Prostate gland (tissue), 2 donors: ENCODE measurements at regions not wholly inside any gene's neighbourhood (a gene's known extent, or its start where the extent isn't known, plus 50 kb on each side); places are given as distances from the start of the nearest gene placed in this dataset.

Experiments used
- DNase-seq: peaks from one replicate; pipeline ENCODE4 v3.0.0-alpha.2; 2019; ENCODE audit warnings: low spot score
- H3K27ac ChIP-seq, 2 donors: fragments of 200-600 bp; sonication (generic); 2 replicates each; pipeline ENCODE4 v1.5.1; 2017 to 2019
- H3K27me3 ChIP-seq: fragments of 200-600 bp; sonication (generic); replicated peaks from 2 replicates; pipeline ENCODE4 v1.5.1; 2019; ENCODE audit not compliant: insufficient read depth
- H3K36me3 ChIP-seq, 2 donors: fragments of 200-600 bp; sonication (generic); 1 replicate in 1 of 2; 2 replicates in 1 of 2; pipeline versions ENCODE4 v1.5.1 to v1.8.1; 2017 to 2019
- H3K4me1 ChIP-seq: fragments of 200-600 bp; sonication (generic); replicated peaks from 2 replicates; pipeline ENCODE4 v1.5.1; 2019
- H3K4me3 ChIP-seq, 2 donors: fragments of 200-600 bp; sonication (generic); 2 replicates each; pipeline ENCODE4 v1.5.1; 2017 to 2019
- H3K9me3 ChIP-seq: fragments of 200-600 bp; sonication (generic); 2 replicates; pipeline ENCODE4 v1.5.1; 2017
- CTCF ChIP-seq, 4 experiments: fragments of 200-600 bp in 2 of 4; fragments of 450-650 bp in 2 of 4; sonication (generic) in 2 of 4; IDR thresholded peaks; 1 replicate in 3 of 4; 2 replicates in 1 of 4; pipeline ENCODE4 v1.5.1; 2016 to 2019; ENCODE audit warnings: antibody characterized with exemption in 4 of 4, mild to moderate bottlenecking in 2 of 4, moderate library complexity in 2 of 4
- POLR2A ChIP-seq: fragments of 450-650 bp; IDR thresholded peaks from one replicate; pipeline ENCODE4 v1.6.1; 2016; ENCODE audit warnings: antibody characterized with exemption, mild to moderate bottlenecking
- POLR2AphosphoS5 ChIP-seq: sonication (generic); formaldehyde crosslinking; IDR thresholded peaks from one replicate; pipeline ENCODE4 v1.6.1; 2017; ENCODE audit warnings: antibody characterized with exemption
- WGBS: methylation state at CpG from one replicate; pipeline ENCODE4 v1.1.5; 2018; 5-methylcytosine and 5-hydroxymethylcytosine counted together
- intact Hi-C: fragments of 100-400 bp; cut with DNase I; formaldehyde crosslinking; loops from one replicate; pipeline ENCODE4 v1.14.2; 2022

- Histone ChIP-seq H3K4me3 (no peak overlapping the region), H3K36me3 (no peaks in the 10 kb centered on the region), H3K27me3 (no peaks in the 10 kb centered on the region), H3K9me3 (no peaks in the 10 kb centered on the region), H3K27ac (no peak overlapping the region), H3K4me1 (no peaks in the 10 kb centered on the region)
- no peak for TF ChIP-seq POLR2A
- TF ChIP-seq CTCF (IDR thresholded peaks at IDR 0.05), result no peak
- TF ChIP-seq POLR2AphosphoS5, result no peak
- 96% methylated on average over 3 of the region's 3 CpGs for WGBS
- intact Hi-C loops, result no loop called here
- no peak for DNase-seq
Observed at GRCh38 chr2:238750212-238750904, 97.5 kb upstream of the TWIST2 start.

DNA sequence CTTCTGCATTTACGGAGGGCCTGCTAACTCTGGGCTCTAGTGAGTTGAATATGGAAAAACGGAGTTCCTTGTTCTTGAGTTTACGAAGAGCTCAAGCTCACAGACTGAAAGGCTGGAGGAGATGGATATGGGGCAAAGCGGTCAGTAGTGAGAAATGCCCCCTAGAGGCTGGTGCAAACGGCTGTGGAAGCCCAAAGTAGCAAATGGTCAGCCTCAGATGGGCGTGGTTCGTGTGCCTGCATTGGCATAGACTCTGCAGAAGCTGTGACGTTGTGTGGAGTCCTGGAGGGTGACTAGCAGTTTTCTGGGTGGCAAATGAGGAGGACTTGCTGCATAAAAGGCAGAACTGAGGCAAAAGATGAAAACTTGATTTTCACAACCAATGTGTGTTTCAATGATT lies 93.6 kb upstream of the TWIST2 start:
- Histone ChIP-seq H3K9me3 (no peaks in the 10 kb centered on the region), H3K27ac (no peak overlapping the region), H3K36me3 (no peaks in the 10 kb centered on the region), H3K4me3 (no peak overlapping the region), H3K4me1 (no peaks in the 10 kb centered on the region), H3K27me3 (no peaks in the 10 kb centered on the region)
- WGBS, result 70% methylated on average over 8 of the region's 8 CpGs
- intact Hi-C loops, result no loop called here
- DNase-seq, result peak; percentile 0
- TF ChIP-seq POLR2A (no peak), CTCF (IDR thresholded peaks at IDR 0.05) (no peak), POLR2AphosphoS5 (no peak)

GRCh38 chr2:238761868-238762267 lies 86.0 kb upstream of the TWIST2 start:
- H3K9me3 ChIP-seq, result no peaks in the 10 kb centered on the region
- no peak overlapping the region for H3K27ac ChIP-seq
- no peak overlapping the region for H3K4me3 ChIP-seq
- WGBS, result 19% methylated on average over 7 of the region's 7 CpGs
- no peaks in the 10 kb centered on the region for H3K4me1 ChIP-seq
- H3K36me3 ChIP-seq, result no peaks in the 10 kb centered on the region
- TF ChIP-seq POLR2A, result no peak
- no peak for TF ChIP-seq CTCF (IDR thresholded peaks at IDR 0.05)
- TF ChIP-seq POLR2AphosphoS5, result no peak
- DNase-seq, result no peak
- intact Hi-C loops, result no loop called here
- no peaks in the 10 kb centered on the region for H3K27me3 ChIP-seq

DNA sequence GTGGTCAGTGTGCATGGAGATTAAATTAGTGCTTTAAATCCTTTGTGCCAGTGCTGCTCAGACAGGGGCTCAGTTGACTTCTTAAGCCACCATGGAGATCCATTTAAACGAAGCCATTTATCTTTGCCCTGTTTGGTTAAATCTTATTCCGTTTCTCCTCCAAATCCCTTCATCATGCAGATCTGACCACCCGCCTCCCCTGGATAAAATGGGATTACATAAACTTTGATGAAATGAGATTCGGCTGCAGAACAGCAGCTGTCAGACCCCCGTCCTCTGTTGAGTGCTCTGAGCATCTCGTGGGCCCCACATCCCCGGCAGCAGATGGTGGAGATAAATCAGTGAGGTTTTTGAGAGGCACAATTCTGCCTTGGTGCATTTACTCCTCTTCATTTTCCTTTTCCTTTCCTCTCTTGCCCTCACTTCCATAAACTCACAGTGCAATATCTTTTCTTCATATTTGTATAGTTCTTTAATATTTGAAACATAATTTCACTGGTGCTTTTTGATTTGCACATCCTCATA lies 84.4 kb upstream of the TWIST2 start:
- Histone ChIP-seq H3K36me3 (no peaks in the 10 kb centered on the region), H3K4me1 (no peaks in the 10 kb centered on the region), H3K27me3 (no peaks in the 10 kb centered on the region), H3K9me3 (no peaks in the 10 kb centered on the region), H3K27ac (no peak overlapping the region), H3K4me3 (no peak overlapping the region)
- intact Hi-C loops, result no loop called here
- TF ChIP-seq POLR2A, result no peak
- TF ChIP-seq POLR2AphosphoS5, result no peak
- no peak for TF ChIP-seq CTCF (IDR thresholded peaks at IDR 0.05)
- DNase-seq, result no peak
- 63% methylated on average over 7 of the region's 7 CpGs for WGBS

DNA sequence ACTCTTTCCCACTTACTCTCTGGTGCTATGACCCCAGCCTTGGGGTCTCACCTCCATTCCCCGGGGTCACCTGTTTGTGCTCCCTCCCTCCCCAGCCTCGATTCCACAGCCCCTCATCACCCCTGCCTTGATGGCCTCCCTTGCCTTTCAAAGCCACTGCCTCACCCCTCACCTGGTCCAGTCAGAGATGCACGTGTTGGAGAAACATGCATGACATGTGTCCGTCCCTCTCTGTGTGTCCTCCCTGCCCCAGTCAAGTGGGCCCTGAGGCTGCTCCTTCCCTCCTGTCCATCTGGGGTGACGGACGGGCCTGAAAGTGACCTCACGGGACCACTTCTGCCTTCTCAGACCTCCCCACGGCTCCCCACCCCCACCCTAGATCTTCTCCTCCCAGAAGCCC lies 82.3 kb upstream of the TWIST2 start:
- WGBS, result 75% methylated on average over 8 of the region's 8 CpGs
- Histone ChIP-seq H3K27ac (no peak overlapping the region), H3K4me3 (no peak overlapping the region), H3K36me3 (no peaks in the 10 kb centered on the region), H3K27me3 (no peaks in the 10 kb centered on the region), H3K4me1 (no peaks in the 10 kb centered on the region), H3K9me3 (no peaks in the 10 kb centered on the region)
- intact Hi-C loops, result no loop called here
- no peak for TF ChIP-seq CTCF (IDR thresholded peaks at IDR 0.05)
- TF ChIP-seq POLR2A, result no peak
- TF ChIP-seq POLR2AphosphoS5, result no peak
- DNase-seq, result no peak
